ENCODE measurements at regions not wholly inside any gene's neighbourhood (a gene's known extent, or its start where the extent isn't known, plus 50 kb on each side); places are given as distances from the start of the nearest gene placed in this dataset.

- POLR2A ChIA-PET: no interaction called here
- Histone ChIP-seq H3K9me3 (no peaks in the 10 kb centered on the region), H3K27ac (ENCODE audit: low read depth in 2 of 2, low read length in 1 of 2) (no peak overlapping the region), H3K27me3 (ENCODE audit: insufficient read depth) (peaks cover 3% of the 10 kb centered on the region; the same call in 1 of the 2 replicates), H4K20me1 (ENCODE audit: insufficient read depth) (no peaks in the 10 kb centered on the region), H3K9me2 (no peaks in the 10 kb centered on the region), H3F3A (replicated peaks; ENCODE audit: insufficient read depth) (no peaks in the 10 kb centered on the region), H3K4me2 (no peak overlapping the region), H3K4me3 (ENCODE audit: low read depth in 2 of 2, low read length in 1 of 2) (no peak overlapping the region), H3K36me3 (replicated peaks in 1 of 2; ENCODE audit: control insufficient read depth in 1 of 2, insufficient read depth in 2 of 2, low read length in 1 of 2) (no peaks in the 10 kb centered on the region), H2AFZ (ENCODE audit: low read depth) (no peak overlapping the region), H3K4me1 (ENCODE audit: control insufficient read depth in 1 of 2, insufficient read depth in 2 of 2, low read depth in 1 of 2, low read length in 1 of 2) (no peaks in the 10 kb centered on the region), H3K9ac (no peak overlapping the region), H3K79me2 (ENCODE audit: insufficient read depth) (no peaks in the 10 kb centered on the region)
- no peak for DNase-seq
- 0% methylated on average over 1 of the region's 1 CpG for WGBS (ENCODE audit: low lambda C conversion rate)
- TF ChIP-seq MEF2A (IDR thresholded peaks at IDR 0.05; ENCODE audit: borderline replicate concordance, low read depth) (no peak), RAD21 (IDR thresholded peaks at IDR 0.05; ENCODE audit: low read length) (no peak), EP300 (IDR thresholded peaks at IDR 0.05; ENCODE audit: borderline replicate concordance in 1 of 2, low read depth in 1 of 2, low read length in 1 of 2) (no peak), TCF12 (IDR thresholded peaks at IDR 0.05) (no peak), TAF1 (IDR thresholded peaks at IDR 0.05; ENCODE audit: borderline replicate concordance, low read depth, low read length) (no peak), MXI1 (IDR thresholded peaks at IDR 0.05; ENCODE audit: low read depth, low read length) (no peak), POLR2AphosphoS5 (IDR thresholded peaks at IDR 0.05; ENCODE audit: low read depth, low read length) (no peak), USF2 (IDR thresholded peaks at IDR 0.05; ENCODE audit: borderline replicate concordance, low read depth, low read length) (no peak), TEAD4 (IDR thresholded peaks at IDR 0.05; ENCODE audit: borderline replicate concordance, insufficient read depth) (no peak), GATA2 (CRISPR knock-in tag; IDR thresholded peaks at IDR 0.05) (no peak), FOSL2 (IDR thresholded peaks at IDR 0.05; ENCODE audit: borderline replicate concordance, low read depth) (no peak), ELF1 (IDR thresholded peaks at IDR 0.05) (no peak)
- TF ChIP-seq, protein P1, sequence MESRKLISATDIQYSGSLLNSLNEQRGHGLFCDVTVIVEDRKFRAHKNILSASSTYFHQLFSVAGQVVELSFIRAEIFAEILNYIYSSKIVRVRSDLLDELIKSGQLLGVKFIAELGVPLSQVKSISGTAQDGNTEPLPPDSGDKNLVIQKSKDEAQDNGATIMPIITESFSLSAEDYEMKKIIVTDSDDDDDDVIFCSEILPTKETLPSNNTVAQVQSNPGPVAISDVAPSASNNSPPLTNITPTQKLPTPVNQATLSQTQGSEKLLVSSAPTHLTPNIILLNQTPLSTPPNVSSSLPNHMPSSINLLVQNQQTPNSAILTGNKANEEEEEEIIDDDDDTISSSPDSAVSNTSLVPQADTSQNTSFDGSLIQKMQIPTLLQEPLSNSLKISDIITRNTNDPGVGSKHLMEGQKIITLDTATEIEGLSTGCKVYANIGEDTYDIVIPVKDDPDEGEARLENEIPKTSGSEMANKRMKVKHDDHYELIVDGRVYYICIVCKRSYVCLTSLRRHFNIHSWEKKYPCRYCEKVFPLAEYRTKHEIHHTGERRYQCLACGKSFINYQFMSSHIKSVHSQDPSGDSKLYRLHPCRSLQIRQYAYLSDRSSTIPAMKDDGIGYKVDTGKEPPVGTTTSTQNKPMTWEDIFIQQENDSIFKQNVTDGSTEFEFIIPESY (IDR thresholded peaks at IDR 0.05; ENCODE audit: borderline replicate concordance, low read depth): no peak
- TF ChIP-seq, protein P2, sequence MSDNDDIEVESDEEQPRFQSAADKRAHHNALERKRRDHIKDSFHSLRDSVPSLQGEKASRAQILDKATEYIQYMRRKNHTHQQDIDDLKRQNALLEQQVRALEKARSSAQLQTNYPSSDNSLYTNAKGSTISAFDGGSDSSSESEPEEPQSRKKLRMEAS (IDR thresholded peaks at IDR 0.05; ENCODE audit: low read depth): no peak
- CTCF ChIA-PET: no interaction called here
Observed at GRCh38 chr2:236653863-236654262, 84.2 kb downstream of the ACKR3 start.

DNA sequence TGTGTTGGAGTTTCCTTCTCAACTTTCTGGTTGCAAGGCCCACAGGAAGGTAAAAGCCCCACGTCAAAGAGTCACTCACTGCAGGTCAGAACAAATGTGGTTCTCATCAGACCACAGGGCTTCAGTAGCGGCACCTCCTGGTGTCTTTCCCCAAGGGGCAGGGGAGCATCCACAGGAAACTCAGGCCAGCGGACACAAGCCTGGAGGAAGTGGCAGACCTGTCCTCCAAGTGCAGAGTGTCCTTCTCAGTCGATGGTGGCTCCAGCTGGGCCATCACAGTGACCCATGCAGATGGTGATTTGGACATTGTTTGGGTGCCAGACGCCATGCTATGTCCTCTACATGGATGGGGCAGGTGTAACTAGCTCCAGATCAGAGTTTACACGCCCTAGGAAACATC is 84.9 kb downstream of the ACKR3 start:
- WGBS (ENCODE audit: low lambda C conversion rate): 20% methylated on average over 4 of the region's 6 CpGs
- Histone ChIP-seq H3K9ac (no peak overlapping the region), H4K20me1 (ENCODE audit: insufficient read depth) (no peaks in the 10 kb centered on the region), H3K9me2 (no peaks in the 10 kb centered on the region), H3K79me2 (ENCODE audit: insufficient read depth) (no peaks in the 10 kb centered on the region), H3K27me3 (ENCODE audit: insufficient read depth) (peaks cover 9% of the 10 kb centered on the region; the same call in 1 of the 2 replicates), H3K27ac (ENCODE audit: low read depth in 2 of 2, low read length in 1 of 2) (no peak overlapping the region), H3F3A (replicated peaks; ENCODE audit: insufficient read depth) (no peaks in the 10 kb centered on the region), H2AFZ (ENCODE audit: low read depth) (no peak overlapping the region), H3K4me1 (ENCODE audit: control insufficient read depth in 1 of 2, insufficient read depth in 2 of 2, low read depth in 1 of 2, low read length in 1 of 2) (no peaks in the 10 kb centered on the region), H3K4me2 (no peak overlapping the region), H3K9me3 (no peaks in the 10 kb centered on the region), H3K36me3 (replicated peaks in 1 of 2; ENCODE audit: control insufficient read depth in 1 of 2, insufficient read depth in 2 of 2, low read length in 1 of 2) (no peaks in the 10 kb centered on the region), H3K4me3 (ENCODE audit: low read depth in 2 of 2, low read length in 1 of 2) (no peak overlapping the region)
- CTCF ChIA-PET: no interaction called here
- POLR2A ChIA-PET: no interaction called here
- DNase-seq: no peak
- no peak for TF ChIP-seq NRF1 (IDR thresholded peaks at IDR 0.05; ENCODE audit: low read depth, low read length)
- TF ChIP-seq POLR2AphosphoS5 (IDR thresholded peaks at IDR 0.05; ENCODE audit: low read depth, low read length): no peak
- TF ChIP-seq NFIC (IDR thresholded peaks at IDR 0.05; ENCODE audit: borderline replicate concordance): no peak
- no peak for TF ChIP-seq EP300 (IDR thresholded peaks at IDR 0.05; ENCODE audit: borderline replicate concordance in 1 of 2, low read depth in 1 of 2, low read length in 1 of 2)
- TF ChIP-seq RAD21 (IDR thresholded peaks at IDR 0.05; ENCODE audit: low read length): no peak
- TF ChIP-seq, protein P2 (IDR thresholded peaks at IDR 0.05; ENCODE audit: low read depth): no peak
- TF ChIP-seq, protein P3, sequence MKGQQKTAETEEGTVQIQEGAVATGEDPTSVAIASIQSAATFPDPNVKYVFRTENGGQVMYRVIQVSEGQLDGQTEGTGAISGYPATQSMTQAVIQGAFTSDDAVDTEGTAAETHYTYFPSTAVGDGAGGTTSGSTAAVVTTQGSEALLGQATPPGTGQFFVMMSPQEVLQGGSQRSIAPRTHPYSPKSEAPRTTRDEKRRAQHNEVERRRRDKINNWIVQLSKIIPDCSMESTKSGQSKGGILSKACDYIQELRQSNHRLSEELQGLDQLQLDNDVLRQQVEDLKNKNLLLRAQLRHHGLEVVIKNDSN (IDR thresholded peaks at IDR 0.05; ENCODE audit: borderline replicate concordance, low read depth): no peak
- TF ChIP-seq, protein P1 (IDR thresholded peaks at IDR 0.05; ENCODE audit: borderline replicate concordance, low read depth): no peak
- TF ChIP-seq, protein P4, sequence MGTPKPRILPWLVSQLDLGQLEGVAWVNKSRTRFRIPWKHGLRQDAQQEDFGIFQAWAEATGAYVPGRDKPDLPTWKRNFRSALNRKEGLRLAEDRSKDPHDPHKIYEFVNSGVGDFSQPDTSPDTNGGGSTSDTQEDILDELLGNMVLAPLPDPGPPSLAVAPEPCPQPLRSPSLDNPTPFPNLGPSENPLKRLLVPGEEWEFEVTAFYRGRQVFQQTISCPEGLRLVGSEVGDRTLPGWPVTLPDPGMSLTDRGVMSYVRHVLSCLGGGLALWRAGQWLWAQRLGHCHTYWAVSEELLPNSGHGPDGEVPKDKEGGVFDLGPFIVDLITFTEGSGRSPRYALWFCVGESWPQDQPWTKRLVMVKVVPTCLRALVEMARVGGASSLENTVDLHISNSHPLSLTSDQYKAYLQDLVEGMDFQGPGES (IDR thresholded peaks at IDR 0.05; ENCODE audit: low read depth, low read length): no peak
